ENCODE measurements at regions not wholly inside any gene's neighbourhood (a gene's known extent, or its start where the extent isn't known, plus 50 kb on each side); places are given as distances from the start of the nearest gene placed in this dataset.

- Mint-ChIP-seq H3K9me3 (peaks cover 2% of the 10 kb centered on the region), H3K27ac (no peak overlapping the region), H3K36me3 (ENCODE audit: low read depth) (no peaks in the 10 kb centered on the region), H3K4me1 (ENCODE audit: low read depth) (no peaks in the 10 kb centered on the region), H3K4me3 (no peak overlapping the region), H3K27me3 (no peaks in the 10 kb centered on the region)
- ChIA-PET CTCF (no interaction called here), POLR2A (no interaction called here)
- ATAC-seq = no peak
- no peak for DNase-seq
- TF ChIP-seq, protein P1, sequence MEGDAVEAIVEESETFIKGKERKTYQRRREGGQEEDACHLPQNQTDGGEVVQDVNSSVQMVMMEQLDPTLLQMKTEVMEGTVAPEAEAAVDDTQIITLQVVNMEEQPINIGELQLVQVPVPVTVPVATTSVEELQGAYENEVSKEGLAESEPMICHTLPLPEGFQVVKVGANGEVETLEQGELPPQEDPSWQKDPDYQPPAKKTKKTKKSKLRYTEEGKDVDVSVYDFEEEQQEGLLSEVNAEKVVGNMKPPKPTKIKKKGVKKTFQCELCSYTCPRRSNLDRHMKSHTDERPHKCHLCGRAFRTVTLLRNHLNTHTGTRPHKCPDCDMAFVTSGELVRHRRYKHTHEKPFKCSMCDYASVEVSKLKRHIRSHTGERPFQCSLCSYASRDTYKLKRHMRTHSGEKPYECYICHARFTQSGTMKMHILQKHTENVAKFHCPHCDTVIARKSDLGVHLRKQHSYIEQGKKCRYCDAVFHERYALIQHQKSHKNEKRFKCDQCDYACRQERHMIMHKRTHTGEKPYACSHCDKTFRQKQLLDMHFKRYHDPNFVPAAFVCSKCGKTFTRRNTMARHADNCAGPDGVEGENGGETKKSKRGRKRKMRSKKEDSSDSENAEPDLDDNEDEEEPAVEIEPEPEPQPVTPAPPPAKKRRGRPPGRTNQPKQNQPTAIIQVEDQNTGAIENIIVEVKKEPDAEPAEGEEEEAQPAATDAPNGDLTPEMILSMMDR (IDR thresholded peaks at IDR 0.05) = no peak
- intact Hi-C loops (cut with micrococcal nuclease) = no loop called here
Observed at GRCh38 chr11:106466521-106467080, 389.1 kb downstream of the AASDHPPT start.

DNA sequence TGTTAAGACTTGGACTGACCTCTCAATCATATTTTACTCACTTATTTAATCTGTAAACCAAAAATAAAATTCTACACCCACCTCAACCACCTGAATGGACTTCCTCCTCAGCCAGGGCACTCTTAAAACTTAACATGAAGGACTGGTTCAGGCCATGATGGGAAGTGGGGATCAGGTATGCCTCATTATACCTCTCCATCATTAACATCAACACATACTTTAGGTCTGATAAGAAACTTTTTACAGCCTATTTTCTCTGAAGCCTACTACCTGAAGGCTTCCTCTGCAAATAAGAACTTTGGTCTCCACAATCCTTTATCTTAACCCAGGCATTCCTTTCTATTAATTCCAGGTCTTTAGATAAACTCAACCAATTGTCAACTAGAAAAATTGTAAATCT, 390.0 kb downstream of the AASDHPPT start:
- CTCF ChIA-PET = no interaction called here
- Mint-ChIP-seq H3K4me3 (no peak overlapping the region), H3K9me3 (peaks cover 2% of the 10 kb centered on the region), H3K27me3 (no peaks in the 10 kb centered on the region), H3K27ac (no peak overlapping the region), H3K4me1 (ENCODE audit: low read depth) (no peaks in the 10 kb centered on the region), H3K36me3 (ENCODE audit: low read depth) (no peaks in the 10 kb centered on the region)
- intact Hi-C loops (cut with micrococcal nuclease) = no loop called here
- POLR2A ChIA-PET = no interaction called here
- ATAC-seq = no peak
- TF ChIP-seq, protein P1 (IDR thresholded peaks at IDR 0.05) = no peak
- DNase-seq = no peak

DNA sequence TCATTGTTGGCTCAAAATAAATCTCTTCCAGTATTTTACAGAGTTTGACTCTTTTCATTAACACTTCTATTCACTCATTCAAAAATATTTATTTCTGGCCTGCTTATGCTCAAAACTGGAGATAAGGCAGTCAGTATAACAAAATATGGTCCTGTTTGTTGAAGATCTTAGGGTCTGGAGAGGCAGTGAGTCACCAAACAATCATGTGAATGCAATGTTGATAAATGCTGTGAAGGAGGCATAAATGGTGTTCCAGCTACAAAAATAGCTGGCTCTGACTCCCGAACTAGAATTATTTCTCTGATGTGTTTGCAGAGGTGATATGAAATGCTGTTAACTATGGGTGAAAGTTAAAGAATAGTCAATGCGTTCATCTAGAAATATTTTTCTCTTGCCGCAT, 390.6 kb downstream of the AASDHPPT start:
- CTCF ChIA-PET = no interaction called here
- TF ChIP-seq, protein P1 (IDR thresholded peaks at IDR 0.05) = no peak
- H3K36me3 Mint-ChIP-seq (ENCODE audit: low read depth) = no peaks in the 10 kb centered on the region

DNA sequence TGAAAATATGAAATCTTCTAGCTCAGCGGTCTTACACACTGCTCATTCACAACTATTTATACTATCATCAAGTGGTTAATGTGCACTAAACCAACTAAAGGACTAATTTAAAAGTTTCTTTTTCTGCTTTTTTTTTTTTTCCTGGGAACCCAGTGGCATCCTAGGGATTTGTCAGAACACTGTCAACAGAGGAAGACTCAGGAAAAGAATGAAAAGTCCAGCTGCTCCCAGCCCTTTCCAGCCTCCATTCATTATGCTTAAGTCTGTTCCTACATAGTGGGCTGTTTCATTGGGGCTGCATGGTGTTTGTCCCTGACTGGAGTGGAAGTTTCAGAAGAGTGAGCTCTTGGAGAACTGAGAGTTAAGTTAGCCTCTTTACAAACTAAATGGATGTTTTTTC, 391.1 kb downstream of the AASDHPPT start:
- Mint-ChIP-seq H3K4me1 (ENCODE audit: low read depth) (no peaks in the 10 kb centered on the region), H3K27ac (no peak overlapping the region)

More for the DNA sequence above, 390.6 kb downstream of the AASDHPPT start:
- POLR2A ChIA-PET = no interaction called here
- DNase-seq = no peak
- intact Hi-C loops (cut with micrococcal nuclease) = no loop called here
- no peak overlapping the region for H3K27ac Mint-ChIP-seq
- peaks cover 2% of the 10 kb centered on the region for H3K9me3 Mint-ChIP-seq
- no peaks in the 10 kb centered on the region for H3K27me3 Mint-ChIP-seq
- no peaks in the 10 kb centered on the region for H3K4me1 Mint-ChIP-seq (ENCODE audit: low read depth)
- H3K4me3 Mint-ChIP-seq = no peak overlapping the region
- ATAC-seq = no peak

GRCh38 chr11:106470230-106470629, 392.8 kb downstream of the AASDHPPT start:
- H3K9me3 Mint-ChIP-seq = peaks cover 2% of the 10 kb centered on the region
- POLR2A ChIA-PET = no interaction called here
- H3K4me1 Mint-ChIP-seq (ENCODE audit: low read depth) = no peaks in the 10 kb centered on the region
- TF ChIP-seq, protein P1 (IDR thresholded peaks at IDR 0.05) = no peak
- CTCF ChIA-PET = no interaction called here
- intact Hi-C loops (cut with micrococcal nuclease) = no loop called here
- no peaks in the 10 kb centered on the region for H3K36me3 Mint-ChIP-seq (ENCODE audit: low read depth)
- no peak overlapping the region for H3K27ac Mint-ChIP-seq
- no peak overlapping the region for H3K4me3 Mint-ChIP-seq
- H3K27me3 Mint-ChIP-seq = no peaks in the 10 kb centered on the region
- ATAC-seq = no peak
- no peak for DNase-seq

More for the DNA sequence above, 391.1 kb downstream of the AASDHPPT start:
- ATAC-seq = no peak
- Mint-ChIP-seq H3K36me3 (ENCODE audit: low read depth) (no peaks in the 10 kb centered on the region), H3K4me3 (no peak overlapping the region), H3K9me3 (peaks cover 2% of the 10 kb centered on the region), H3K27me3 (no peaks in the 10 kb centered on the region)
- intact Hi-C loops (cut with micrococcal nuclease) = no loop called here
- TF ChIP-seq, protein P1 (IDR thresholded peaks at IDR 0.05) = no peak
- POLR2A ChIA-PET = no interaction called here
- CTCF ChIA-PET = no interaction called here
- DNase-seq = no peak

Data from activated CD8-positive, alpha-beta T cell treated with anti-CD3 and anti-CD28 coated beads for 36 hours (primary cell).